HG03135 (cell line): ENCODE measurements at regions not wholly inside any gene's neighbourhood (a gene's known extent, or its start where the extent isn't known, plus 50 kb on each side); places are given as distances from the start of the nearest gene placed in this dataset.
"Not testable (repeated sequence)": the region's sequence is repeated elsewhere in the genome, so short reads cannot be mapped to it uniquely, and the experiment has no call there.

Experiments
- ATAC-seq: cut with Tn5 transposase; IDR thresholded peaks from one replicate; pipeline ENCODE4 v1.9.1; 2021; ENCODE audit warnings: mild to moderate bottlenecking, moderate library complexity; ENCODE audit not compliant: unreplicated experiment

DNA sequence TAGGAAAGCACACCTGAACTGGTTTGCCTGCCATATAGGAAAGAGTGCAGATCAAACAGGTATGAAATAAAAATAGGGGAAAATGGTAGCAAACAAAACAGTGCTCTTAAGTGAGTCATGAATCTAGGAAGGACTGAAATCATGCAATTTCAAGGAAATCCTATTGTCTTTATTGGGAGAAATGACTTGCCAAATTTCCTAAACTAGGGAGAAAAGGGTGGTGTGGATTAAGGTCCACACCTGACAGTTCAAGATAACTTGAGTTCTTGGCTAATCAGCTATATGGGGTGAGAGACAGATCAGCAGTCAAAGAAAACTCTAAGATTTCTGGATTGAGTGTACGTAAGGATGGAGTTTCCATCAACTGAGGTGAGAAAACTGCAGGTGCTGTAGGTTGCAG lies 101.1 kb downstream of the PRKAB2 start:
- no peak for ATAC-seq

DNA sequence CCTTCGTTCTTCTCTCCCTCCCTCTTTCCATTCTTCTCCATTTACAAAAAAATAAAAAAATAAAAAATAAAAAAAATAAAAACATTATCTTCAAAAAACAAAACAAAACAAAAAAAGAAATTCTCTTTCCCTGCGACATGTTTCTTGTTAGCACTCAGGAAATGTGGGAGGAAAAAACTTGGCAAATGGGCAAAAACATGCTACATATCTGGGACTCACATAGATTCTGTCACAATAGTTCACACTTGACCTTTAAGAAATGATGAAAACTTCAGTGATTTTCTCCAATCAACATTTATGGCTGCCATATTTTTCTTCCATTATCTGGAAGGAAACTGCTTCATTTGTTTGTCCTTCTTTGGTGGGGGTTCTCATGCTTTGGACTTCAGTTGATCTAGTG lies 109.3 kb downstream of the PRKAB2 start:
- ATAC-seq = no peak

DNA sequence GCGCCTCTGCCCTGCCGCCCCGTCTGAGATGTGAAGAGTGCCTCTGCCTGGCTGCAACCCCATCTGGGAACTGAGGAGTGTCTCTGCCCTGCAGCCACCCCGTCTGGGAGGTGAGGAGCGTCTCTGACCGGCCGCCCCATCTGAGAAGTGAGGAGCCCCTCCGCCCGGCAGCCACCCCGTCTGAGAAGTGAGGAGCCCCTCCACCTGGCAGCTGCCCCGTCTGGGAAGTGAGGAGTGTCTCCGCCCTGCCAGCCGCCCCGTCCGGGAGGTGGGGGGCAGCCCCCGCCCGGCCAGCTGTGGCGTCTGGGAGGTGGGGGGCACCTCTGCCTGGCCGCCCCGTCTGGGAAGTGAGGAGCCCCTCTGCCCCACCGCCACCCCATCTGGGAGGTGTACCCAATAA lies 110.4 kb downstream of the PRKAB2 start:
- not testable (repeated sequence) for ATAC-seq

DNA sequence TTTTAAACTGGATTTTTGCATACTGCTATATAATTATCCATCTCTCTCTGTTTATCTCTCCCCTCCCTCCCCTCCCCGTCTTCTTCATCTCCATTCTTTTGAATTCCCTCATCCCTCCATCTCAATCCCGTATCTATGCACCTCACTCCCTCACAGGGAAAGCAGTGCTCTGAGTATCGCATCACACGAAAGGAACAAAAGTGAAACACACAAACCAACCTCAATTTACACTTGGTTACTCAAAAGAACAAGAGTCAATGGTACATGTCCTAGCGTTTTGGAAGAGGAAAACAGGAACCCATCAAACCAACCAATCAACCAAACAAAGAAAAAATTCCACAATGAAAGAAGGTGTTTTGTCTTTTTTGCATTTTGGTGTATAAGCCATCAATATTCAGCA lies 115.1 kb downstream of the NBPF12 start:
- no peak for ATAC-seq

DNA sequence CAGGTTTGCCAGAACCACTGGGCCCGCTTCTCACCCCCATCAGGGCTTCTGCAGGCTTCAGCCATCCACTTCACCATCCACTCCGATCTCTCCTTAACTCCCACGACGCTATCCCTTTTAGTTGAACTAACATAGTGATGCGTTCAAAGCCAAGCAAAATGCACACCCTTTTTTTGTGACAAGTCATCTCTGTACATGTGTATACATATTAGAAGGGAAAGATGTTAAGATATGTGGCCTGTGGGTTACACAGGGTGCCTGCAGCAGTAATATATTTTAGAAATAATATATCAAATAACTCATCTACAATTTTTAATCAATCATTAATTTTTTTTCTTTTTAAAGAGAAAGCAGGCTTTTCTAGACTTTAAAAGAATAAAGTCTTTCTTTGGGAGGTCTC lies 114.6 kb downstream of the NBPF12 start:
- ATAC-seq = no peak

DNA sequence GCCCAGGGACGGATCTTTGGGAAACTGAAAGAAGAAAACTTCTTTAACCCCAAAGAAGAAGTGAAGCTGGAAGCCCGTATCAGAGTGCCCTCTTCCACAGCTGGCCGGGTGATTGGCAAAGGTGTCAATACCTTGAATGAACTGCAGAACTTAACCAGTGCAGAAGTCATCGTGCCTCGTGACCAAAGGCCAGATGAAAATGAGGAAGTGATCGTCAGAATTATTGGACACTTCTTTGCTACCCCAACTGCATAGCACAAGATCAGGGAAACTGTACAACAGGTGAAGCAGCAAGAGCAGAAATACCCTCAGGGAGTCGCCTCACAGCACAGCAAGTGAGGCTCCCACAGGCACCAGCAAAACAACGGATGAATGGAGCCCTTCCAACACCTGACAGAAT lies 114.0 kb downstream of the NBPF12 start:
- no peak for ATAC-seq

DNA sequence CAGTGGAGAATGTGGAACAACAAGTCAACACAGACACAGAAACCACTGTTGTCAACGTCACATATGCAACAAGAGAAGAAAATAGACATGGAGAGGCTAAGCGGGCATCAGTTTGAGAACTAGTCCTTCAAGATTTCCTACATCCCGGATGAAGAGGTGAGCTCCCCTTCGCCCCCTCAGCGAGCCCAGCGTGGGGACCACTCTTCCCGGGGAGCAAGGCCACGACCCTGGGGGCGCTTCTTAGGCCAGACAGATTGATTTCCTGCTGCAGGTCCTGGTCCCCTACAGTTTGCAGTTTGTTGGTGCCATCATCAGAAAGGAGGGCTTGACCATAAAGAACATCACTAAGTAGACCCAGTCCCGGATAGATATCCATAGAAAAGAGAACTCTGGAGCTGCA lies 113.0 kb downstream of the NBPF12 start:
- ATAC-seq = no peak

DNA sequence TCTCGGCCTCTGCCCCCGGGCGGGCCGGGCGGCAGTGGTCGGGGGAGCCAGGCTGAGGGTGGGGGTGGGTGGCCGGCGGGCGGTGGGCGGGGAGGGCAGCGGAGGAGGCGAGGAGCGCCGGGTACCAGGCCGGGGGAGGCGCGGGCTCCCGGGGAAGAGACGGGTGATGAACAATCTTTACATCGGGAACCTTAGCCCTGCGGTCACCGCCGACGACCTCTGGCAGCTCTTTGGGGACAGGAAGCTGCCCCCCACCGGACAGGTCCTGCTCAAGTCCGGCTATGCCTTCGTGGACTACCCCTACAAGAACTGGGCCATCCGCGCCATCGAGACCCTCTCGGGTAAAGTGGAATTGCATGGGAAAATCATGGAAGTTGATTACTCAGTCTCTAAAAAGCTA lies 112.5 kb downstream of the NBPF12 start:
- no peak for ATAC-seq

DNA sequence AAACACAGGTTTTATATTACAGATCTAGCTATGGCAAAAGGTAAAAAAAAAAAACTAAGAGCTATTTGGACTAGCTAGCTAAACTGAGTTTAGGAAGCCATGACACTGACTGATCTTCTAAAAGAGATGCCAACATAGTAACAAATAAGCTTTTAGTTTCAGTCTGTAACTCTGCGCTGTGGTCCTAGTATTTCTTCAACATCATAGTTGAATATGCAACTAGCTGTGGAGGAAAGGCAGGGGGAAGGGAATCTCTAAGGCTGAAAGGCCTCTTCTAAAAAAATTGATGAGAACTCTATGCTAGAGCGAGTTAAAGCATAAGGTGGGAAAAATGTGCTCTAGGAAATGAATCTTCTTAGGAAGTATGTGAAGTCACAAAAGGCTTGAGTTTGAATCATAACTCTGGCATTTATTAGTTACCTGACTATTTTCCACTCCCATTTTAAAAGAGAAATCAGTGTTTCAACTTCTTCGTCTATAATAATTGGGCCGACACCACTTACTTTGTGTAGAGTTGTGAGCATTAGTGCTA lies 108.8 kb downstream of the NBPF12 start:
- not testable (repeated sequence) for ATAC-seq

DNA sequence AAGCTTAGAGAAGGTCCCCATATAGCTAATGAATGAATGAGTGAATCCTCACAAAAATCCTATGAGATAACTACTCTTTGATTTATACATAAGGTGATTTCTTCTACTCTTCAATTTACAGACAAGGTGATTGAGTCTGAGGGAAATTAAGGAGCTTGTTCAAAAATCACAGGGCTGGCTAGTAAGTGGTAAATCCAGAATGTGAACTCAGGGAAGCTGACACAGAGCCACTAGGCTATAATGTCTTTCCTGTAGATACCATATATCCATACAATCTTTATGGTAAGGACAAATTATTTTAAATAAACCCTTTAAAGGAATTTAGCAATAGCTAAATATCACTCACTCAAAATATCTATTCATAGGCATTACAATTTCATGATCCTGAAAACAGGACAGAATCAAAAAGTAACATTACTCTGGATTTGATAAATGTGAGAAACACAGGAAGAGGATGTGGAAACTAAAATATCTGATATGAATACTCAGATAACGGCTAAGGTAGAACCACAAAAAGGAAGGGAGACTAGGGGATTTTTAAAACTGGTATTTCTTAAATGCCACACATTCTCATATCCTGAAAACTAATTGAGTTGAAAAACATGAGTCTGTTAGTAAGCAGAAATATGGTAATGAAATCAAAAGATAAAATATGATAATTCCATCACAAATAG lies 108.2 kb downstream of the NBPF12 start:
- no peak for ATAC-seq
